ENCODE measurements at regions not wholly inside any gene's neighbourhood (a gene's known extent, or its start where the extent isn't known, plus 50 kb on each side); places are given as distances from the start of the nearest gene placed in this dataset.

- TF ChIP-seq EP300 (IDR thresholded peaks at IDR 0.05) (no peak), POLR2AphosphoS5 (IDR thresholded peaks at IDR 0.05) (no peak), CTCF (IDR thresholded peaks at IDR 0.05) (no peak), POLR2A (IDR thresholded peaks at IDR 0.05) (no peak)
- 86 to 97% methylated on average over 7 to 8 of the region's 8 CpGs for WGBS, 2 donors (ENCODE audit: low coverage in 1 of 2)
- ATAC-seq: no peak
Observed at GRCh38 chr2:122210898-122211856, 455.7 kb downstream of the TSN start.

GRCh38 chr2:122213312-122213711 lies 457.9 kb downstream of the TSN start:
- H3K4me3 ChIP-seq: no peak overlapping the region
- WGBS, 2 donors (ENCODE audit: low coverage in 1 of 2): 70 to 91% methylated on average over 2 to 4 of the region's 4 CpGs
- H3K27ac ChIP-seq: no peak overlapping the region
- H3K4me1 ChIP-seq: no peaks in the 10 kb centered on the region
- H3K9me3 ChIP-seq: no peaks in the 10 kb centered on the region
- no peak for ATAC-seq
- no peaks in the 10 kb centered on the region for H3K36me3 ChIP-seq
- no peak for TF ChIP-seq POLR2A (IDR thresholded peaks at IDR 0.05)
- no peak for TF ChIP-seq EP300 (IDR thresholded peaks at IDR 0.05)
- TF ChIP-seq CTCF (IDR thresholded peaks at IDR 0.05): no peak
- no peak for TF ChIP-seq POLR2AphosphoS5 (IDR thresholded peaks at IDR 0.05)
- H3K27me3 ChIP-seq: peaks cover 2% of the 10 kb centered on the region

More at GRCh38 chr2:122210898-122211856, 455.7 kb downstream of the TSN start:
- Histone ChIP-seq H3K9me3 (no peaks in the 10 kb centered on the region), H3K27me3 (no peaks in the 10 kb centered on the region), H3K36me3 (no peaks in the 10 kb centered on the region), H3K4me1 (no peaks in the 10 kb centered on the region), H3K4me3 (no peak overlapping the region), H3K27ac (no peak overlapping the region)

GRCh38 chr2:122216071-122216470 lies 460.6 kb downstream of the TSN start:
- Histone ChIP-seq H3K4me1 (no peaks in the 10 kb centered on the region), H3K9me3 (no peaks in the 10 kb centered on the region), H3K36me3 (no peaks in the 10 kb centered on the region), H3K4me3 (no peak overlapping the region), H3K27ac (no peak overlapping the region), H3K27me3 (peaks cover 12% of the 10 kb centered on the region)
- TF ChIP-seq CTCF (IDR thresholded peaks at IDR 0.05) (no peak), POLR2AphosphoS5 (IDR thresholded peaks at IDR 0.05) (no peak), POLR2A (IDR thresholded peaks at IDR 0.05) (no peak)
- ATAC-seq: no peak

GRCh38 chr2:122216901-122217300 lies 461.4 kb downstream of the TSN start:
- Histone ChIP-seq H3K4me1 (no peaks in the 10 kb centered on the region), H3K27ac (no peak overlapping the region), H3K9me3 (no peaks in the 10 kb centered on the region), H3K36me3 (no peaks in the 10 kb centered on the region), H3K4me3 (no peak overlapping the region), H3K27me3 (peaks cover 12% of the 10 kb centered on the region)
- no peak for ATAC-seq
- 74 to 86% methylated on average over 1 to 2 of the region's 4 CpGs for WGBS, 2 donors (ENCODE audit: low coverage in 1 of 2)
- TF ChIP-seq POLR2AphosphoS5 (IDR thresholded peaks at IDR 0.05) (no peak), POLR2A (IDR thresholded peaks at IDR 0.05) (no peak), CTCF (IDR thresholded peaks at IDR 0.05) (no peak), EP300 (IDR thresholded peaks at IDR 0.05) (no peak)

- H3K4me3 ChIP-seq: no peak overlapping the region
- H3K27me3 ChIP-seq: peaks cover 12% of the 10 kb centered on the region
- H3K36me3 ChIP-seq: no peaks in the 10 kb centered on the region
- no peaks in the 10 kb centered on the region for H3K9me3 ChIP-seq
- no peak for ATAC-seq
- 29 to 30% methylated on average over 2 to 7 of the region's 8 CpGs for WGBS, 2 donors (ENCODE audit: low coverage in 1 of 2)
- H3K4me1 ChIP-seq: no peaks in the 10 kb centered on the region
- H3K27ac ChIP-seq: no peak overlapping the region
- TF ChIP-seq POLR2A (IDR thresholded peaks at IDR 0.05): no peak
- no peak for TF ChIP-seq EP300 (IDR thresholded peaks at IDR 0.05)
- no peak for TF ChIP-seq CTCF (IDR thresholded peaks at IDR 0.05)
- TF ChIP-seq POLR2AphosphoS5 (IDR thresholded peaks at IDR 0.05): no peak
Observed at GRCh38 chr2:122218596-122218995, 463.1 kb downstream of the TSN start.

All from gastroesophageal sphincter (tissue), 4 donors.